CD4-positive, alpha-beta T cell treated with Interferon gamma for 1 hour (primary cell): ENCODE measurements at regions not wholly inside any gene's neighbourhood (a gene's known extent, or its start where the extent isn't known, plus 50 kb on each side); places are given as distances from the start of the nearest gene placed in this dataset.

Experiments used
- DNase-seq: peaks from one replicate; pipeline ENCODE4 v3.0.0-alpha.2; 2020

- no peak for DNase-seq
These were observed 78.7 kb upstream of the KCNMB2 start for GRCh38 chr3:178457511-178457910.

DNA sequence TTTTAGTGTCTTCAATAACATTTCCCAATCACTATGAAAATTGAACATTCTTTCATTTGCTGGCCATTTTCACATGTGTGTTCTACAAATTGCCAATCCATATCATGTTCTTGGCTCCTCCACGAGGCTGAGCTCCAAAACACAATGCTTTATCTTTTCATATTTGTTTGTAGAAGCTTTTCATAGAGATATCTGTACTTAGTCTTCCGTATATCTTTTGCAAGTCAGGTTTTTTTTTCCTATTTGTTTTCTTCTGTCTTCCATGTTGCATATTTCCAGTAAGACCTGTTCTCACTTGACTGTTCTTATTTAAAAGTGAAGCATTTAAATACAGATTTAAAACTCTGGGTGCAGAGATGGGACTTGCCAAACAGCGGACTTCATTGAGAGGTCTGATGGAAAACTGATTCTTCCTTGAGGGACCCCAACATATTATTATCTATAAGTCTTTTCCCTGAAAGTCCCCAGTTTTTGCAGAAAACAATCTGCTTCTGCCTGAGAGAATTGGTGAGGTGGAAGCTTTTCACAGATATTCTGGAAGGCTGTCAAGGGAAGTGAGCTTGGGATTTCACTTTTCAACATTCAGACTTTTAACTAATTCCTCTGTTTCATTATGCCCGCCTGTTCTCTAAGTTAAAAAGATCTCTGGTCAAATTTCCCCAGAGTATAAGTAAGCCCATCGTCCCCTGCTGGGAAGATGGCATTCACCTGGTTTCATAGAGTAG lies 77.8 kb upstream of the KCNMB2 start:
- no peak for DNase-seq

DNA sequence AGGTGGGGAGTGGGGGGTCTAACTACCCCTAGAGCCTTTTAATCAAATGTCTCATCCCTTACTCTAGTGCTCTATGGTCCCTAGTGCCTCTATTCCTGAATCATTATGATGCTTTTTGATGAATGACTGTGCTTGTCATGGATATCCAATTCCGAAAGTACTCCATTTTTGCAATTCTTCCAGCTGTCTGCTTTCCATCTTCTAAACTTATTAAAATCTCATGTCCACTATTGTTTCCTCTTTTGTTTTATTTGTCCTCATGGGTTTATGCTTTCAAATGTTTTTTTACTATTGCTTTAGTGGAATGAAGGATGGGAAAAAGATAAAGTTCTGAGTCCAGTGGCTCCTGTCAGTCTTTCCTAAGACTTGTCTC lies 77.2 kb upstream of the KCNMB2 start:
- no peak for DNase-seq

DNA sequence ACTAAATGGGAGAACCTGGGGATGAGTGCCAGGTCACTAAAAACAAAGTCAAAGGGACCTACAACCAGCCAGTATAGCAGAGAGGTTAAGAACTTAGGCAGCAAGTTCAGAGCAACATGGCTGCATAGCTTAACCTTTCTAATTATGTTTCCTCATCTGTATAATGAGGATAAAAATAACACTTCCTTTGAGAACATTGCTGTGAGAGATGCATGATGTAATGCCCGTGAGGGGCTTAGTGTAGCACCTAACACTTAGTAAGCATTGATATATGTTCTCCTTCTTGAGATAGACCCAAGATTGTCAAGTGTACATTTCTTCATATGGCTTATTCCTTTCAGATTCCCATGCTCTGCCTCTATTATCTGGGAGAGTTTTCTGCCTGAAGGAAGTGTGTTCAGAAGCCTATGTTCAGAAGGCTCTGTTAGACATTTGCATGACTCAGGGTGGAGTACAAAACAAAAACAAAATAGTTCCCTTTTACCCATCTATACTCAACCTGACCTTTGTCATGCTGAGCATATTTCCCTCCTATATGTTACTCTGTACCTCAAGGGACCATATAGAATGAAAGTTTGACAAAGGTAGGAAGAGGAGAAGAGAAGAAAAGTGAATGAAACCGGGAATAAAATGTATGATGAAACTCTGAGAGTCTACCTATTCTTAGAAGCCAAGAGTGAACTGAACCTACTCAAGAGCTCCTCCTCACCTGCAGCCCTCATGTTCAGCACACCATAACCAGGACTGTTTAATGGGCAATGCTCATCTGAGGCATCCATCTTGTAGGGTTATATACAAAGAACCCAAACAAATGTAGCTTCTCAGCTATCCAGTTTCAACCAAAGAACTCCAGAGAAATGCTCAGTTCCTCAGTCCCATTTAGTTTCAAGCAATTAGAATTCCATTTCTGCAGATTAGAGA lies 70.7 kb upstream of the KCNMB2 start:
- no peak for DNase-seq

DNA sequence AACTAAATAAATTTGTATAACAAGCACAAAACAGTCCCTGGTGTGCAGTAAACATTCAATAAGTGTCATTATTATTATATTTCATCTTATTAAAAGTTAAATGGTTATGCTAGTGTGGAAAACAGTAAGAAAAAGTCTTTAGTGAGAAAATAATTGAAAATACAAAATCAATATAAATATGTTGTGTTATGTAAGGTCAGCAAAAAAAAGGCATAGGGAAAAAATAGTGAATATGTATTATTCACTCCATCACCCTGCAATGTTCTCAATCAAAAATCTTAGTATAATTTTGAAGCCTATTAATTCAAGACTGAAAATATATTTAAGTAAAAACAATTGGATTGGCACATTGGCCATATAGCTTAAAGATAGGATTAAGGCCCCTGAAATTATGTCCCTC lies 63.3 kb upstream of the KCNMB2 start:
- DNase-seq = no peak

DNA sequence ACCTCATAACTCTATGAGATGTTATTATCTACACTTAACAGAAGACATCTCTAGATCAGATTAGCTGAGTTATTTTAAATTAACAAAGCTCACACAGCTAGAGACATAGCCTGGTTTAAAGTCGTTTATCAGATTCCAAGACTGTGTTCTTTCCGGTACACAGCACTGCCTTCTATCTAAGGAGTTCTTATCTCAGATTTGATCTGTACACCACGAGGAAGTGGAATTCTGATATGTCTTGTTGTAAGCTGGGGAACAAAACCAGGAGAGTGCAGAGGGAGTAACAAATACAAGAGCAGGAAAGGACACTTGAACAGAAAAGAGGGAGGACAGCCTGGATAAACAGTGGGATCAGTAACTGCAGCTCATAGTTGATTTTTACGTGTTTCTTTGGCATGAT lies 61.7 kb upstream of the KCNMB2 start:
- no peak for DNase-seq

DNA sequence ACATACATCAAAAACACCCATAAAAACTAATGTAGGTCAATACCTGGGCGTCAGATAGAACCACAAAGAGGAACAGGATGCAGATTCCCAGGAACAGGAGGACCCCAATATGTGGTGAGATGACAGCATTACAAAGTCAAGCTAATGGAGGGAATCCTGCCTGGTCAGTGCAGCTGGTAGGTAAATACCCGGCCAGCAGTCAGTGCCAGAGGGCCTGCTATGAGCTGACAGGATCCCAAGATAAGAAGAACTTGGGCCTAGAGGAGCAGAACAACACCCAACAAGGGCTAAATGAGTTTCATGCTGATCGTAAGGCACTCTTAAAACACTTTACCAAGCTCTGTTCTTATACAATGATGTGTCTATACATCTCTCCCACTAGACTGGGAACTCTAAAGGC lies 61.2 kb upstream of the KCNMB2 start:
- no peak for DNase-seq

GRCh38 chr3:178476886-178477285 lies 59.4 kb upstream of the KCNMB2 start:
- DNase-seq = no peak

GRCh38 chr3:178479446-178479845 lies 56.8 kb upstream of the KCNMB2 start:
- no peak for DNase-seq

DNA sequence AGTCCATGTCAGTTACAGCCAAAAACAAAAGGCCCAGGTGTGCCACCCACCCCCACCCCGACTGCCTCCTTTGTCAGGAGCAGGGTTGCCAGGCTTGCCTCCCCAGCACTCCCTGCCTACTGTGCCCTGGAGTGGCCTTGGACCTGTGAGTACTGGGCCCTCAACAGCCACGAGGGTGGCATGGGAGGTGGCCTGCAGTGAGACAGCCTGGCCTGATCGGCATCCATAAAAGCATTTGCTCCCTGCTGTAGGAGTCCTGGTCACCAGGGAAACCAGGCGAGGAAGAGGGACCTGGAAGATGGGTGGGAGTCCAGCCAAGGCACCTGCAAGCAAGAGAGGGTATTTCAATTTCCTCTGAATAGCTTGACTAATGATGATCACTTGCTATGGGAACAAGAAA lies 56.4 kb upstream of the KCNMB2 start:
- DNase-seq = no peak

DNA sequence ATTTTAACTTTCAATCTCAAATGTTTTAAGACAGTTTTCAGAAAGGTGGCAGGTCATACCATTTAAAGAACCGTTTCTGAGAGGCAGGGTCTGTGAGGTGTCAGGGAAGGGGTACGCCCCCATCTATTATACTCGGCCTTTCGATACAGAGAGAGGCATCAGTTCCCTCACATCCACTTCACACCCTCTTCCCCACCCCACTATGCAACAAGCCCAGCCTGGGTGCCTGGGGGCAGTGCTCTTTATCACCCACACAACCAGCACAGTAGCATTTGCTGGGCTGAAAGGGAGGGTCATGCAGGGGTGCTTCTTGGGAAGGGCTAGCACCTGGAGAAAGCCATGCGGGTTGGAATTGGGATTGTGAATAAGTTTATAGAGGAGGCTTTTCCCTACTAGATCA lies 56.0 kb upstream of the KCNMB2 start:
- no peak for DNase-seq

GRCh38 chr3:178480795-178481194 lies 55.4 kb upstream of the KCNMB2 start:
- DNase-seq = no peak

- no peak for DNase-seq
These were observed 53.3 kb upstream of the KCNMB2 start for GRCh38 chr3:178482981-178483380.

GRCh38 chr3:178483704-178484103 lies 52.5 kb upstream of the KCNMB2 start:
- DNase-seq = no peak

DNA sequence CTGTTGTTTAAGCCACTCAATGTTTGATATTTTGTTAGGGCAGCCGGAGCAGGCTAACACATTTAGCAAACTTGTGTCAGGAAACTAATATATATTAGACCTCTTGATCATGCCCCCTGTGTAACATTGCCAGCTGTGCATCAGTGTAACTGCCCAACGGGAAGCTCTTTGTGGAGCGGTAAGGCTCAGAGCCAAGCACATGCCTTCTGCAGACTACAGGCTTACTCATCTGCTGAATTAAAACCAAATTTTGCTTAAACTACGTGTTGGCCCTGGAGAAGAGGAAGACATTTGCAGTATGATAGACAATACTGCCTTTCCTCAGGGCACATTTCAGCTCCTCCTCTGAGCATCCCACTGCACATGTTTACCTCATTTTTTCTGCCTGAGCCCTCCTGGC lies 50.5 kb upstream of the KCNMB2 start:
- no peak for DNase-seq
